Upper lobe of left lung (tissue), 4 donors: ENCODE measurements at regions not wholly inside any gene's neighbourhood (a gene's known extent, or its start where the extent isn't known, plus 50 kb on each side); places are given as distances from the start of the nearest gene placed in this dataset.

Experiments
- CTCF ChIP-seq, 6 experiments: fragments of 450-650 bp in 4 of 6; fragments of 200-600 bp in 2 of 6; sonication (generic) in 2 of 6; IDR thresholded peaks; one replicate each; pipeline ENCODE4 v1.5.1; 2016 to 2019; ENCODE audit warnings: antibody characterized with exemption in 6 of 6
- EP300 ChIP-seq, 4 donors: sonication (generic); formaldehyde crosslinking; IDR thresholded peaks; one replicate each; pipeline ENCODE4 v1.5.1; 2017; ENCODE audit warnings: antibody characterized with exemption in 4 of 4, control low read depth in 2 of 4
- POLR2A ChIP-seq, 4 donors: fragments of 450-650 bp; IDR thresholded peaks; one replicate each; pipeline ENCODE4 v1.5.1; 2016 to 2017; ENCODE audit warnings: antibody characterized with exemption in 4 of 4, mild to moderate bottlenecking in 2 of 4
- POLR2AphosphoS5 ChIP-seq, 2 donors: sonication (generic); formaldehyde crosslinking; IDR thresholded peaks; one replicate each; pipeline ENCODE4 v1.5.1; 2017; ENCODE audit warnings: antibody characterized with exemption in 2 of 2

- TF ChIP-seq POLR2AphosphoS5 (IDR thresholded peaks at IDR 0.05) (no peak), CTCF (IDR thresholded peaks at IDR 0.05) (no peak), EP300 (IDR thresholded peaks at IDR 0.05) (no peak), POLR2A (IDR thresholded peaks at IDR 0.05) (no peak)
These were observed 474.0 kb downstream of the CCDC171 start for GRCh38 chr9:16026886-16027285.
